ENCODE measurements at regions not wholly inside any gene's neighbourhood (a gene's known extent, or its start where the extent isn't known, plus 50 kb on each side); places are given as distances from the start of the nearest gene placed in this dataset.

DNA sequence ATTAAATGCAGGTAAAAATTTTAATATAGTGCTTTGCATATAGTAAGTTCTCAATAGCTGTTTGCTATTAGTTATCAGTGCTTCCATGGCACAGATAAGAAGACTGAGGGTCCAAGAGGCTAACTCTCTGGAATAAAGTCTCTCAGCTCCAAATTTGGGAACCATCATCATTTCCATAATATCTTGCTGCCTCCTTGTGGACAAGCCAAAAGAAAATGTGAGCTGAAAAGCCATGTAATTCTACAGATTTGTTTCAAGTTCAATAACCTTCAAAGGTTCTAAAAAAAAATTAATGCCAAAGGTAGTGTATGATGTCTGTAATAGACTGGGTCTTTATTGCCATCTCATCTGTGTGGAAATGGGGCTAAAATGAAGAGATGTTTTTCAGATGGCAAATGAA is 136.9 kb upstream of the VCX start:
- no peak overlapping the region for H3K4me3 ChIP-seq (ENCODE audit: low read depth, low read length)
- TF ChIP-seq, protein P1, sequence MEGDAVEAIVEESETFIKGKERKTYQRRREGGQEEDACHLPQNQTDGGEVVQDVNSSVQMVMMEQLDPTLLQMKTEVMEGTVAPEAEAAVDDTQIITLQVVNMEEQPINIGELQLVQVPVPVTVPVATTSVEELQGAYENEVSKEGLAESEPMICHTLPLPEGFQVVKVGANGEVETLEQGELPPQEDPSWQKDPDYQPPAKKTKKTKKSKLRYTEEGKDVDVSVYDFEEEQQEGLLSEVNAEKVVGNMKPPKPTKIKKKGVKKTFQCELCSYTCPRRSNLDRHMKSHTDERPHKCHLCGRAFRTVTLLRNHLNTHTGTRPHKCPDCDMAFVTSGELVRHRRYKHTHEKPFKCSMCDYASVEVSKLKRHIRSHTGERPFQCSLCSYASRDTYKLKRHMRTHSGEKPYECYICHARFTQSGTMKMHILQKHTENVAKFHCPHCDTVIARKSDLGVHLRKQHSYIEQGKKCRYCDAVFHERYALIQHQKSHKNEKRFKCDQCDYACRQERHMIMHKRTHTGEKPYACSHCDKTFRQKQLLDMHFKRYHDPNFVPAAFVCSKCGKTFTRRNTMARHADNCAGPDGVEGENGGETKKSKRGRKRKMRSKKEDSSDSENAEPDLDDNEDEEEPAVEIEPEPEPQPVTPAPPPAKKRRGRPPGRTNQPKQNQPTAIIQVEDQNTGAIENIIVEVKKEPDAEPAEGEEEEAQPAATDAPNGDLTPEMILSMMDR (IDR thresholded peaks at IDR 0.05; ENCODE audit: borderline replicate concordance, insufficient read depth, low read depth, low read length), result no peak

DNA sequence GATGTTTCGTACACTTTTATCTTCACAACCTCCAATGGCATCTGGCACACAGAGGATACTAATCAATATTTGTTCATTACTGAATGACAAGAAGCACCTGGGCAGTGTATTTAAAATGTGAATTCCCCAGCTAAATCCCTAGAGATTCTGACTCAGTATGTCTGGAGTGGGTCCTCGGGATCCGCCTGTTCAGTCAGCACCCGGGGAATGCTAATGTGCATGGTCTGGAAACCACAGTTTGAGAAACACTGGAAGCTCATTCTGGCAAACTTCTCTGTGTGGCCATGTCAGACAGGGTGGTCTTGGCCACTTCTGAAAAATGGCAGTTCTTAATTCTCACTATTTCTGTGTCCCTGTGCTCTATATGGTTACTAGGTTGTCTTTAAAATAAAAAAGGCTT is 138.8 kb upstream of the VCX start:
- H3K4me3 ChIP-seq (ENCODE audit: low read depth, low read length), result no peak overlapping the region
- TF ChIP-seq, protein P1 (IDR thresholded peaks at IDR 0.05; ENCODE audit: borderline replicate concordance, insufficient read depth, low read depth, low read length), result no peak

DNA sequence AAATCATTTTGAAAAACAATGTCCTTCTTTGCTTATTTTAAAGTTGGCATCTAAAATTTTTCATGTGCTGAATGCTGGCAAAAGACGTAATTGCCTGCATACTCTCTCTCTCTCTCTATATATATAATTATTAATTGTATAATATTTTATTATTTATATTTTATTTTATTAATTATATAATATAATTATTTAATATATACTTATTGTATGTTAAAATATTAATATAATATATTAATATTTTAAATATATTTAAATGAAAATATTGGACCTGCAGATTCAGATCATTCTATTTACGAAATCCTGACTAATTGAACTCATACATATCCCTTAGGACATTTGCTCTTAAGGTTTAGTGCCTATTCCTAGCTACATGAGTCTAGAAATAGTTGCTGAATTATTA is 144.7 kb upstream of the VCX start:
- TF ChIP-seq, protein P1 (IDR thresholded peaks at IDR 0.05; ENCODE audit: borderline replicate concordance, insufficient read depth, low read depth, low read length), result no peak
- H3K4me3 ChIP-seq (ENCODE audit: low read depth, low read length), result no peak overlapping the region

DNA sequence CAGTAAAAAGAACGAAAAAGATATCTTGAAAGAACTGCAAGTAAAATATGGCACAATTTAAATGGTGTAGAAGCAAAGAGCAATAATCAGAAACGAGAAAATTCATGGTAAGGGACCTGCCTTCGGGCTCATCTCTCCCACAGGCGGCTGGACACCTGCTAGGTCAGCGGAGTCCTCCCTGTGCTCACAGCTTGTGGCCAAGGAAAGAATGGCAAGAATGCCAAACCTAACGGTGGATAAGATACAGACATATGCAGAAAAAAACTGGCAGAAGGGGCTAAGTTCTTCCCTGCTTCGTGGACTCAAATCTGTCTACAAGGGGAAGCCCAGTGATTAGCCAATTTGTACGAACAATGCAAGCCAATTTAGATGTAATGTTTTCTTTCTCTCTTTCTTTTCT is 152.1 kb upstream of the VCX start:
- no peak overlapping the region for H3K4me3 ChIP-seq (ENCODE audit: low read depth, low read length)
- TF ChIP-seq, protein P1 (IDR thresholded peaks at IDR 0.05; ENCODE audit: borderline replicate concordance, insufficient read depth, low read depth, low read length), result no peak

DNA sequence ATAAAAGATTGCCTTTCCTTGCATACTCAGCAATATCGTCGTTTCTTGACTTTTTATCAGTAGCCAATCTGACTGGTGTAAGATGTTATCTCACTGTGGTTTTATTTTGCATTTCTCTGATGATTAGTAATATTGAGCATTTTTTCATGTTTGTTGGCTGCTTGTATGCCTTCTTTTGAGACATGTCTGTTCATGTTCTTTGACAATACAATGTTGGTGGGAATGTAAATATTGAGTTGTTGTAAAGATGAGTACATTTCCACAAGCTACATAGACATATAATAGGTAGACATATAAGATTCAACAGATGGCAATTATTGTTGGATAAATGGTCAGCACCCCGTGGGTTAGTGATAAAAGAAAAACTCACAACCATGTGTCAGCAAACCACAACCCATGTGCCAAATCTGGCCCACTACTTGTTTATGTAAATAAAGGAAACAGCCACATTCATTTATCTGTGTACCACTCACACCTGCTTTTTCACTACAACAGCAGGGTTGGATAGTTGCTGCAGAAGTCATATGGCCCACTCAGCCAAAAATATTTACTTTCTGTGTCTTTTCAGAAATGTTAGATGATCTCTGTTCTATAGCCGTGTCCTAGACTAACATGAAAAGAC is 153.1 kb upstream of the VCX start:
- H3K4me3 ChIP-seq (ENCODE audit: low read depth, low read length), result no peak overlapping the region
- TF ChIP-seq, protein P1 (IDR thresholded peaks at IDR 0.05; ENCODE audit: borderline replicate concordance, insufficient read depth, low read depth, low read length), result no peak

DNA sequence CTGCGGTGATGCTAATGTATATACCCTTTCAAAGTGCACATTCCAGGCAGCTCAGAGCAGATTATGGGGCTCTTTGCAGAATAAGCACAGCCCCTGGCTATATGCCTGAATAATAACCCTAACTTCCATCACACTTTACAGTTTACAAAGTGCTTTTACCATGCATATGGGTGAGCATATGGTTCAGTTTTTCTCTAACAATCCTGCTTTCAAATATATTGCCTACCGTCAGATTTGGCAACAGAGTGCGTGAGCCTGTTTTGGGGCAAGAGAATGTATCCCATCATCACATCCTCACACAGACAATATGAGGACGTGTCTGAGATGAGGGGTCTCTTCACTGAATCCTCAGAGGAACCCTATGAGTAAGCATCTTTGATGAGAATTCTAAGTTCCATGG is 162.8 kb upstream of the VCX start:
- H3K4me3 ChIP-seq (ENCODE audit: low read depth, low read length), result no peak overlapping the region
- TF ChIP-seq, protein P1 (IDR thresholded peaks at IDR 0.05; ENCODE audit: borderline replicate concordance, insufficient read depth, low read depth, low read length), result no peak

DNA sequence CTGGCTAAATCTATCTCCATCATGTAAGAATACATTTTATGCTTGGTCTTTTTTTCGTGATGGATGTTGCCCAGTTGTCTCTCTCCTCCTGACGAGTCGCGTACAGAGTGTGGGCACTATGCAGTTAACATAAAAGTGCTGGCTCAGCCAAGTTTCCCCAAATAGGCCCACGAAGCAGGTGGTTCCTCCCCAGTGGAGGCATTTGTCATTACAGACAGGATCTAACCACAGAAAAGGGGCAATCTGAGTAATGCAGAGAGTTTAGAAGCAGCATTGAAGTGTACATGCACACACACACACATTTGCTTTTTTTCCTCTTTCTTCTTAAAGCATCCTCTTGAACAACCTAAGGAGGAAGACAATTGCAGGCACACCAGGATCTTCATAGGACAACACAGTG is 188.7 kb upstream of the VCX start:
- TF ChIP-seq, protein P1 (IDR thresholded peaks at IDR 0.05; ENCODE audit: borderline replicate concordance, insufficient read depth, low read depth, low read length), result no peak
- H3K4me3 ChIP-seq (ENCODE audit: low read depth, low read length), result no peak overlapping the region

All from GM12875 (cell line).